ENCODE measurements at regions not wholly inside any gene's neighbourhood (a gene's known extent, or its start where the extent isn't known, plus 50 kb on each side); places are given as distances from the start of the nearest gene placed in this dataset.

DNA sequence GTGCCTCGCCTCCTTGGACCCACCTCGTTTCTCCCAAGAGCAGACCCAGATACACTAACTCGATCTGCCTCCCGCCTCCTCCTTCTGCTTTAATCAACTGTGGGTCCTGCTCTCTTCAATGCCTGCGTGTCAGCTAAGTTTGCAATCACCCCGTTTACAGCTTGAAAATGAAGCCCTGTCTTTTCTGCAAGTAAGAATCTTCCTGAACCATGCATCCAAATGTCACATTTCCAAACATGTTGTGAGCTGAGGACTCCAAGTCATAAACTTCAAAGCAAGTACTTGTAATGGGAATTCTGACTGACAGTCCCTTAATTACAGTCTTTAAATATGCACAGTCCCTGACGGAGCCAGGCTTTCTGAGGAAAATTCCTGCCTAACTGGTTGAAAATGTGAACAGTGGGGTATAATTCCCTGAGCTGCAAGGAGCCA lies 154.9 kb upstream of the UQCRFS1 start:
- H3K4me3 ChIP-seq (replicated peaks; ENCODE audit: low read depth, low read length): no peak overlapping the region
- DNase-seq (ENCODE audit: low read depth): no peak
- TF ChIP-seq, protein P1, sequence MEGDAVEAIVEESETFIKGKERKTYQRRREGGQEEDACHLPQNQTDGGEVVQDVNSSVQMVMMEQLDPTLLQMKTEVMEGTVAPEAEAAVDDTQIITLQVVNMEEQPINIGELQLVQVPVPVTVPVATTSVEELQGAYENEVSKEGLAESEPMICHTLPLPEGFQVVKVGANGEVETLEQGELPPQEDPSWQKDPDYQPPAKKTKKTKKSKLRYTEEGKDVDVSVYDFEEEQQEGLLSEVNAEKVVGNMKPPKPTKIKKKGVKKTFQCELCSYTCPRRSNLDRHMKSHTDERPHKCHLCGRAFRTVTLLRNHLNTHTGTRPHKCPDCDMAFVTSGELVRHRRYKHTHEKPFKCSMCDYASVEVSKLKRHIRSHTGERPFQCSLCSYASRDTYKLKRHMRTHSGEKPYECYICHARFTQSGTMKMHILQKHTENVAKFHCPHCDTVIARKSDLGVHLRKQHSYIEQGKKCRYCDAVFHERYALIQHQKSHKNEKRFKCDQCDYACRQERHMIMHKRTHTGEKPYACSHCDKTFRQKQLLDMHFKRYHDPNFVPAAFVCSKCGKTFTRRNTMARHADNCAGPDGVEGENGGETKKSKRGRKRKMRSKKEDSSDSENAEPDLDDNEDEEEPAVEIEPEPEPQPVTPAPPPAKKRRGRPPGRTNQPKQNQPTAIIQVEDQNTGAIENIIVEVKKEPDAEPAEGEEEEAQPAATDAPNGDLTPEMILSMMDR (IDR thresholded peaks at IDR 0.05; ENCODE audit: low read length, missing control alignments): no peak

DNA sequence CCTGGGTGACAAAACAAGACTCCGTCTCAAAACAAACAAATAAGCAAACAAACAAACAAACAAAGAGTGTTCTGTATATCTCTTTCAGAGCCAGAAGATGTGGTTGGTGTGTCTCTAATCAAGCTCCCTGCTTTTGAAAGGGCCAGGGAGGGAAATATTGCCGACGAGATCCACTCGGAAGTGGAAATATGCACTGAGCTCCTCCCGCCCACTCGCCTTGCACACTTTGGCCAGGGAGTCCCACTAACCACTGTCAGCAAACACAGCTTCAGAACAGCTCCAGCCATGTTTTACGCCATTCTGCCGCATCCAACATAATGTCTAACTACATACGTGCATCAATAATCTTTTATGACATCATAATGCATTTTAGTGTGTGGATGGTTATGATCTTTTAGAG lies 155.5 kb upstream of the VSTM2B start:
- DNase-seq (ENCODE audit: low read depth): no peak
- TF ChIP-seq, protein P1 (IDR thresholded peaks at IDR 0.05; ENCODE audit: low read length, missing control alignments): no peak
- no peak overlapping the region for H3K4me3 ChIP-seq (replicated peaks; ENCODE audit: low read depth, low read length)

DNA sequence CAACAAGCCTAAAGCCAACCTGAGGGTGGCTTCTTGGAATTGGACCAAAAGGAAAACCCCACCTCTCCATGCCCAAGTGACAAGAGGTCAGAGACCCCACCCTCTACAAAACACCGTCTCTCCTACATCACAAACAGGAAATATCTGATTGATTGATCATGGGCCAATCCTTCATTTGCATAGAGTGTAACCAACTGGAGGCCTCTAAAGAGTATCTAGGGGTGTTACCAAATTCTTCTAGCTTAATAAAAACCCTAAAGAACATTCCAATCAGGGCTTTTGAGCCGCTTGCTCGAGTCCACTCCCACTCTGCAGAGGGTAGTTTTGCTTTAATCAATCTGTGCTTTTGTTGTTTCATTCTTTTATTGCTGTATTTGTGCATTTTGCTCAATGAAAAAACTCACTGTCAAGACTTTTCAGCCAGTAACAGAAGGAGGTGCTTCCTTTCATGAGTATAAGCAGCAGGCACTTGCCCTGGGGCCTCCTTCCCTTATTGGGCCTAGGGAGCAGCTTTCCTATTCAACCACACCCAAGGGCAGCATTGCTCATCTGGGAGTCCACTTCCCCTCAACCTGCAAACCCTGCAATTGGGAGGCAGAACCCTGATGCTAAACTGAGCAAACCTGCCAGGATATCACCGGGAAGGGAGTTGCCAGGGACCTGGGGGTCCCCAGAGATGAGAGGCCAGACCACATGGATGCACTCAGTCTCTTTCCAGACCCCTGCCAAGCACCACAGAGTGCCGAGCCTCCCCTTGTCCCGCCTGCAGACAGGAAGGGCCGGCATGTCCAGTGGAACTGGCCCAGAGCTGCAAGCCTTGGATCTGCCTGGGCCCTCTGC lies 154.3 kb upstream of the VSTM2B start:
- no peak overlapping the region for H3K4me3 ChIP-seq (replicated peaks; ENCODE audit: low read depth, low read length)
- no peak for DNase-seq (ENCODE audit: low read depth)
- TF ChIP-seq, protein P1 (IDR thresholded peaks at IDR 0.05; ENCODE audit: low read length, missing control alignments): no peak

DNA sequence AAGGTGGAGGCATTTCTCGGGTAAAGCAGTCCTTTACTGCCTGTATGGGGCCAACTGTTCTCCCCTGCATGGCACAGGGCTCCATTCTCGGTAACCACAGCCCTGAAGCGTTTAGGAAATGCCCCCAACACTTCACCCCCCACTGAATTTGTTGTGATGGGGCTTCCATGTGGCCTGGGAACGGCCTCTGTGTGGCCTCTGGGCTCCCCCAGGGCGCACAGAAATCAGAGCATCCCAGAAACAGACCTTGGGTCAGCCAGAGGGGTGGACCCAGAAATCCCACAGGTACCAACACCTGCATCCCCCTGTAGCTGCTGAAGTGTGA lies 153.7 kb upstream of the VSTM2B start:
- DNase-seq (ENCODE audit: low read depth): no peak
- TF ChIP-seq, protein P1 (IDR thresholded peaks at IDR 0.05; ENCODE audit: low read length, missing control alignments): no peak
- H3K4me3 ChIP-seq (replicated peaks; ENCODE audit: low read depth, low read length): no peak overlapping the region

DNA sequence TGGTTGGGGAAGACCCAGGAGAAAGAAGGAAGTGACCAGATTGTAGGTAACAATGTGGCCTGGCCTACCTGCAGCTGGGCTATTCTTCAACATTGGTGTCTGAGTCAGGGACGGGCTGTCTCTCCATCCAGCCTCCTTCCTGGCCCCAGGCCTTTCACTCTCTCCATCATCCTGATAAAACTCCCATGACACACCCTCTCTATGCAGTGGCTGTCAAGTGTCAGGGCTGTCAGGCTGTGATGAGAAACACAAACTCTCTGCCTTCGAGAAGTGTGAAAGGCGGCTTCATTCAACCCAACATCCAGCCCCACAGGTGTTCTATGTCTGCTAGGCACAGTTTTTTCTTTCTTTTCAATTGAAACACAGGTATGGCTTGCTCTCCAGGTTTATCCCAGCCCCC lies 153.3 kb upstream of the VSTM2B start:
- no peak for DNase-seq (ENCODE audit: low read depth)
- TF ChIP-seq, protein P1 (IDR thresholded peaks at IDR 0.05; ENCODE audit: low read length, missing control alignments): no peak
- no peak overlapping the region for H3K4me3 ChIP-seq (replicated peaks; ENCODE audit: low read depth, low read length)

DNA sequence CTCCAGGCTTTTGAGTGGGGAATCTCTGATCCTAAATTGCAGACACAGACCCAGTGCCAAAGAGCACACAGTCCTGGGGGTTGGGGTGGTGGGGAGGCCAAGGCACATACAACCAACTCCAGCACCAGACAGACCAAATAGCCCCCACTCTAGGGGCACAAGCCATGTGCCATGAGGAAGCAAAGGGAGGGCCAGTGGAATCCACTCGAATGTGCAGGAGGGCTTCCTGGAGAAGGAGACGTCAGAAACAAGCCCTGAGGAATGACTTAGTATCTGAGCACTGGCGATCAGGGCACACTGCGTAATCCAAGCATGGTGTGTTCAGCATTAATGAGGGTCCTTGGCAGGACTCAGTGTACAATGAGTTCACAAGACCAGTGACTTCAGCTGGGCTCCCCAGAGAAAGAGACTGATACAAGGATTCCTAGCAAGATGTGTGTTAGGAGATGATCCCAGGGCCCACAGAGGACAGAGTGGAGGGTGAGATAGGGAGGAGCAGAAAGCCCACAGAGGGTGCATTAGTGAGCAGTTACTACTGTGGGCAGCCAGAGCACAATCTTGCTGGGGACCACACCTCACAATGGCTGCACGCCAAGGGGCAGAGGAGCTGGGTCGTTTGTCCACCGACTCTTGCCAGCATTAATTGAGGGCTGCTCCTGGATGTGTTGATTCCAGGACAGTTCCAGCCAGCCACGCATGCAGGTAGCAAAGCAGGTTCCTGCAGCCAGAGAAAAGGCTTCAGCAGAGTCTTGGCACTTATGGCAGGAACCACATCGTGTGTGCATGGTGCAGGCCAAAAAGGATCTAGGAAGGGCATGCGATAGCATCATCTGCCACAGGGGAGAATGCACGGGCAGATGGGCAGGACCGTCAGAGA lies 152.6 kb upstream of the VSTM2B start:
- TF ChIP-seq, protein P1 (IDR thresholded peaks at IDR 0.05; ENCODE audit: low read length, missing control alignments): no peak
- DNase-seq (ENCODE audit: low read depth): no peak
- no peak overlapping the region for H3K4me3 ChIP-seq (replicated peaks; ENCODE audit: low read depth, low read length)

Data from fibroblast of pulmonary artery (primary cell).